ENCODE measurements at regions not wholly inside any gene's neighbourhood (a gene's known extent, or its start where the extent isn't known, plus 50 kb on each side); places are given as distances from the start of the nearest gene placed in this dataset.

GRCh38 chr3:139136469-139137202 is 91.9 kb upstream of the PRR23C start:
- TF ChIP-seq CTCF (IDR thresholded peaks at IDR 0.05; ENCODE audit: low read depth, low read length) (no peak), EZH2phosphoT487 (IDR thresholded peaks at IDR 0.05; ENCODE audit: low read depth) (no peak)

Measured in OCI-LY3 (cell line).